IPS DF 6.9 (cell line): ENCODE measurements at regions not wholly inside any gene's neighbourhood (a gene's known extent, or its start where the extent isn't known, plus 50 kb on each side); places are given as distances from the start of the nearest gene placed in this dataset.
"Not testable (repeated sequence)": the region's sequence is repeated elsewhere in the genome, so short reads cannot be mapped to it uniquely, and the experiment has no call there.

Source experiments
- DNase-seq: peaks from one replicate; pipeline ENCODE4 v3.0.0-alpha.2; 2013; ENCODE audit warnings: low read depth, low spot score
- H3K27ac ChIP-seq: one replicate; pipeline ENCODE4 v1.5.1; 2013; ENCODE audit warnings: low read length, control low read depth
- H3K27me3 ChIP-seq: 2 replicates; pipeline ENCODE4 v1.6.1; 2013; ENCODE audit warnings: mild to moderate bottlenecking, low read length; ENCODE audit not compliant: control insufficient read depth, insufficient read depth
- H3K36me3 ChIP-seq: 2 replicates; pipeline ENCODE4 v1.6.1; 2013; ENCODE audit warnings: low read length; ENCODE audit not compliant: control insufficient read depth, insufficient read depth
- H3K4me1 ChIP-seq: 2 replicates; pipeline ENCODE4 v1.6.1; 2013; ENCODE audit warnings: low read length; ENCODE audit not compliant: control insufficient read depth, insufficient read depth
- H3K4me3 ChIP-seq: 2 replicates; pipeline ENCODE4 v1.5.1; 2013; ENCODE audit warnings: mild to moderate bottlenecking, low read length
- H3K9me3 ChIP-seq: 2 replicates; pipeline ENCODE4 v1.6.1; 2013; ENCODE audit warnings: low read length, inconsistent platforms; ENCODE audit not compliant: control insufficient read depth, insufficient read depth
- WGBS: extraction: QIAGEN DNeasy Blood & Tissue Kit; methylation state at CpG from one replicate; pipeline ENCODE4 v1.1.7; 2013; ENCODE audit warnings: mixed read lengths, missing lambda C conversion rate; ENCODE audit not compliant: insufficient read length, insufficient coverage; 5-methylcytosine and 5-hydroxymethylcytosine counted together

GRCh38 chr1:229150518-229150917 is 120.4 kb upstream of the RAB4A start:
- H3K4me3 ChIP-seq, result no peak overlapping the region
- no CpG with 5 or more reads among the region's 7 CpGs for WGBS
- no peak for DNase-seq
- H3K9me3 ChIP-seq, result no peaks in the 10 kb centered on the region
- H3K27me3 ChIP-seq, result no peaks in the 10 kb centered on the region
- H3K4me1 ChIP-seq, result peaks cover 9% of the 10 kb centered on the region
- no peaks in the 10 kb centered on the region for H3K36me3 ChIP-seq
- H3K27ac ChIP-seq, result no peak overlapping the region

GRCh38 chr1:229151412-229151811 is 119.5 kb upstream of the RAB4A start:
- H3K27ac ChIP-seq, H3K36me3 ChIP-seq, H3K4me1 ChIP-seq, DNase-seq, H3K27me3 ChIP-seq, H3K4me3 ChIP-seq, H3K9me3 ChIP-seq: not testable (repeated sequence)
- WGBS, result no CpG with 5 or more reads among the region's 4 CpGs

DNA sequence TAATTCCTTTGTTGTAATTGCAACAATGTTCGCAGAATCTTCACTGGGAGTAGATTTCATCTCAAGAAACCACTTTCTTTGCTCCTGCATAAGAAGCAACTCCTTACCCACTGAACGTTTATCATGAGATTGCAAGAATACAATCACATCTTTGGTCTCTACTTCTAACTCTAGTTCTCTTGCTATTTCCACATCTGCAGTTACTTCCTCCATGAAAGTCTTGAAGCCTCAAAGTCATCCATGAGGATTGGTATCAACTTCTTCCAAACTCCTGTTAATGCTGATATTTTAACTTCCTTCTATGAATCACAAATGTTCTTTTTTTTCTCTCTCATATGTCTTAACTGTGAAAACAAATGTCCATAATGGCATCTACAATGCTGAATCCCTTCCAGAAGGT is 118.6 kb upstream of the RAB4A start:
- WGBS, result no CpG with 5 or more reads among the region's 2 CpGs
- DNase-seq, result no peak
- Histone ChIP-seq H3K4me1 (peaks cover 9% of the 10 kb centered on the region), H3K36me3 (no peaks in the 10 kb centered on the region), H3K27me3 (no peaks in the 10 kb centered on the region), H3K4me3 (no peak overlapping the region), H3K27ac (no peak overlapping the region), H3K9me3 (no peaks in the 10 kb centered on the region)

- H3K36me3 ChIP-seq, result no peaks in the 10 kb centered on the region
- H3K27me3 ChIP-seq, result no peaks in the 10 kb centered on the region
- H3K4me3 ChIP-seq, result no peak overlapping the region
- DNase-seq, result no peak
- H3K4me1 ChIP-seq, result peaks cover 4% of the 10 kb centered on the region; the same call in 1 of the 2 replicates
- no peaks in the 10 kb centered on the region for H3K9me3 ChIP-seq
- WGBS, result no CpG with 5 or more reads among the region's 2 CpGs
- H3K27ac ChIP-seq, result no peak overlapping the region
Measured at GRCh38 chr1:229153955-229154548, 116.9 kb upstream of the RAB4A start.

DNA sequence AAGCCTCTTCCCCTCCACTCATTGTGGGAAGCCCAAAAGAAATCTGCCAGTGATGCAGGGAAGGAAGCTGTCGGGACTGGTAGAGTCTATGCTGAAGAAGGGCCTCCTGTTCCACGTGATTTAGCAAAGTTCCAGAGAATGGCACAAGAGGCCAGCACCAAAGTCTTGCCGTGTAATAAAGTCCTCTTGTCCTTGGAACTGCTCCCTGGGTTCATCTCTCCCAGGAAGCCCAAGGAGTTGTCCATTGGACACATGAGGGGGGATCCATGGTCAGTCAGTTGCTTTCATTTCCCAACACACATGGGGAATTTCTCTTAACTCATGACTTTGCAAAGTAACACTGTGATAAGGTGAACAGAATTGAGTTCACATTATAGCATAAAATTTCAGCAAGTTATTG is 116.1 kb upstream of the RAB4A start:
- Histone ChIP-seq H3K4me3 (no peak overlapping the region), H3K27ac (no peak overlapping the region), H3K9me3 (no peaks in the 10 kb centered on the region), H3K36me3 (no peaks in the 10 kb centered on the region), H3K27me3 (no peaks in the 10 kb centered on the region), H3K4me1 (peaks cover 4% of the 10 kb centered on the region; the same call in 1 of the 2 replicates)
- no peak for DNase-seq
- WGBS, result no CpG with 5 or more reads among the region's 3 CpGs

GRCh38 chr1:229155472-229155871 is 115.4 kb upstream of the RAB4A start:
- H3K27ac ChIP-seq, result no peak overlapping the region
- H3K9me3 ChIP-seq, result no peaks in the 10 kb centered on the region
- H3K27me3 ChIP-seq, result no peaks in the 10 kb centered on the region
- peaks cover 4% of the 10 kb centered on the region; the same call in 1 of the 2 replicates for H3K4me1 ChIP-seq
- WGBS, result no CpG with 5 or more reads among the region's 9 CpGs
- H3K4me3 ChIP-seq, result no peak overlapping the region
- DNase-seq, result no peak
- no peaks in the 10 kb centered on the region for H3K36me3 ChIP-seq

DNA sequence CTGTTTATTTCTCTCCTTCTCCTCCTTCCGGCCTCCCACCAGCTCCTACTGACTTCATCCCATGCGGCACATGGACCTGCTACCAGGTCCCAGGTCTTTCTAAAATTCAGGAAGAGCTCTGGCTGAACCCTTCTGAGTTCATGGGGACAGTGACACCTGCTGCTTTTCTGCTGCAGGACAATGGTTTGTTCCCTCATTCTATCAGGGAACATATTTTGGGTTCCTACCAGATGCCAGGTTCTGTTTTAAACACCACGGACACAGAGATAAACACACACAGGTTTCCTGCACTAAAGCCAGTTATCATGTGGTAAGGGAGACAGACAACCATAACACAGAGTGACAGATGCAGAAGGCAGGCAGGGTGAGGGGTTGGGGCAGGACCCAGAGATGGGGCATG is 114.0 kb upstream of the RAB4A start:
- H3K4me3 ChIP-seq, result no peak overlapping the region
- DNase-seq, result no peak
- H3K27ac ChIP-seq, result no peak overlapping the region
- no CpG with 5 or more reads among the region's 3 CpGs for WGBS
- no peaks in the 10 kb centered on the region for H3K9me3 ChIP-seq
- H3K4me1 ChIP-seq, result 0 out of 2 replicates have a peak, but pooled peaks cover 1% of the 10 kb centered on the region
- no peaks in the 10 kb centered on the region for H3K27me3 ChIP-seq
- no peaks in the 10 kb centered on the region for H3K36me3 ChIP-seq

GRCh38 chr1:229157480-229157879 is 113.4 kb upstream of the RAB4A start:
- H3K9me3 ChIP-seq, result no peaks in the 10 kb centered on the region
- no peak for DNase-seq
- no peaks in the 10 kb centered on the region for H3K27me3 ChIP-seq
- no CpG with 5 or more reads among the region's 4 CpGs for WGBS
- H3K4me1 ChIP-seq, result peaks cover 1% of the 10 kb centered on the region; the same call in 1 of the 2 replicates
- no peak overlapping the region for H3K27ac ChIP-seq
- no peaks in the 10 kb centered on the region for H3K36me3 ChIP-seq
- H3K4me3 ChIP-seq, result no peak overlapping the region

- Histone ChIP-seq H3K9me3 (no peaks in the 10 kb centered on the region), H3K4me3 (no peak overlapping the region), H3K36me3 (no peaks in the 10 kb centered on the region), H3K27ac (no peak overlapping the region), H3K4me1 (peaks cover 1% of the 10 kb centered on the region; the same call in 1 of the 2 replicates), H3K27me3 (no peaks in the 10 kb centered on the region)
- no peak for DNase-seq
- no CpG with 5 or more reads among the region's 11 CpGs for WGBS
Measured at GRCh38 chr1:229158341-229158921, 112.5 kb upstream of the RAB4A start.

DNA sequence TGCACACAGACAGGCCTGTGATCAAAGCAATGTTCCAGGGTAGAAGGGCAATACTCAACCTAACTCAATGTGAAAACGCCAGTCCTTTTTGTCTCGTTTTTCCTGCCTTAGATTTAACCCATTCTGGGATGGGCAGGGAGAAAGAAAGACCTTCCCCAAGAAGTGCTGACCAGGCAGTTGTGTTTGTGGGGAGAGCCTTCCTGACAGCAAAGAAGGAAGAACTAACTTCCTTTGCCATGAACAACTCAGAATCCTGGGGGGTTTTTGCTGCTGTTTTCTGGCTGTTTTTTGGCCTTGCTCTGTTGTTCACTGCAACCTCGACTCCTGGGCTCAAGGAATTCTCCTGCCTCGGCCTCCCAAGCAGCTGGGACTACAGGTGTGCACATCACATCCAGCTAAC is 112.0 kb upstream of the RAB4A start:
- H3K4me1 ChIP-seq, result peaks cover 1% of the 10 kb centered on the region; the same call in 1 of the 2 replicates
- no peak overlapping the region for H3K4me3 ChIP-seq
- no CpG with 5 or more reads among the region's 4 CpGs for WGBS
- no peak overlapping the region for H3K27ac ChIP-seq
- H3K9me3 ChIP-seq, result no peaks in the 10 kb centered on the region
- H3K36me3 ChIP-seq, result no peaks in the 10 kb centered on the region
- no peaks in the 10 kb centered on the region for H3K27me3 ChIP-seq
- no peak for DNase-seq
